ENCODE measurements at regions not wholly inside any gene's neighbourhood (a gene's known extent, or its start where the extent isn't known, plus 50 kb on each side); places are given as distances from the start of the nearest gene placed in this dataset.

DNA sequence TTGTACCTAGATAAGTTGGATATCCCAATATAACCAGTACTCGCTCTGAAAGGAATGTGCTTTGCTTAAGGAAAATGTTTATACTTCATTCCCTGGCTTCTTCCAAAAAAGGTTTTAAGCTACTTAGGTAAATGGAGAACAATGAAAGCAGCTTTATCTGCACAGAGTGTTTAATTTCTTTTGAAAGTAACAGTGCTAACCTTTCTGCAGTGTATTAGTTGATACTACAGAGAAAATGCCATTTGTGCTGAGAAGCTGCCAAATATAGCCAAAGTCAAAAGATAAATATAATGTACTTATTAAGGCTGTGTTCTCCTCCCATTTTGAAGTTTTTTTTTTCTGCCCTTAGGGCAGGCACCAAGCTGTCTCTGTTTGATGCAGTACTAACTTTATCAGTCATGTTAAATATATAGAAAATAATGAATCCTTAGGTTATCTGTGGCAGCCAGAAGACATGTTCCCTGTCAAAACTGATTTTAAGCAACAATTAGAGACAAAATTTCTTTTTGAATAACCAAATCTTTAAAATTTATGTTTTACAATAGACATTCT is 145.4 kb upstream of the KITLG start:
- no peaks in the 10 kb centered on the region for H3K9me2 ChIP-seq (ENCODE audit: insufficient read depth, low read length)
- H3K9ac ChIP-seq (ENCODE audit: low read length): no peak overlapping the region
- no peak overlapping the region for H3K4me3 ChIP-seq (ENCODE audit: low read length)
- no peaks in the 10 kb centered on the region for H3K27me3 ChIP-seq (ENCODE audit: insufficient read depth, low read depth, low read length)
- no peaks in the 10 kb centered on the region for H3K36me3 ChIP-seq (ENCODE audit: insufficient read depth, low read length)
- no peaks in the 10 kb centered on the region for H4K20me1 ChIP-seq (ENCODE audit: insufficient read depth)
- no peaks in the 10 kb centered on the region for H3F3A ChIP-seq (ENCODE audit: insufficient read depth, low read length, poor library complexity, severe bottlenecking)
- no peaks in the 10 kb centered on the region for H3K79me2 ChIP-seq (replicated peaks; ENCODE audit: insufficient read depth, low read length)
- no peaks in the 10 kb centered on the region for H3K9me3 ChIP-seq (ENCODE audit: low read length)
- TF ChIP-seq REST (IDR thresholded peaks at IDR 0.05; ENCODE audit: borderline replicate concordance) (no peak), EP300 (conservative IDR thresholded peaks at IDR 0.05; ENCODE audit: poor library complexity, severe bottlenecking) (no peak), POLR2AphosphoS5 (IDR thresholded peaks at IDR 0.05) (no peak), EZH2 (IDR thresholded peaks at IDR 0.05; ENCODE audit: borderline replicate concordance, insufficient read depth, low read length, poor library complexity, severe bottlenecking) (no peak), SMC3 (conservative IDR thresholded peaks at IDR 0.05; ENCODE audit: poor library complexity) (no peak)
- no peak overlapping the region for H3K4me2 ChIP-seq (ENCODE audit: low read length)
- H2AFZ ChIP-seq (ENCODE audit: low read depth, low read length): no peak overlapping the region
- H3K27ac ChIP-seq (ENCODE audit: low read length): no peak overlapping the region

DNA sequence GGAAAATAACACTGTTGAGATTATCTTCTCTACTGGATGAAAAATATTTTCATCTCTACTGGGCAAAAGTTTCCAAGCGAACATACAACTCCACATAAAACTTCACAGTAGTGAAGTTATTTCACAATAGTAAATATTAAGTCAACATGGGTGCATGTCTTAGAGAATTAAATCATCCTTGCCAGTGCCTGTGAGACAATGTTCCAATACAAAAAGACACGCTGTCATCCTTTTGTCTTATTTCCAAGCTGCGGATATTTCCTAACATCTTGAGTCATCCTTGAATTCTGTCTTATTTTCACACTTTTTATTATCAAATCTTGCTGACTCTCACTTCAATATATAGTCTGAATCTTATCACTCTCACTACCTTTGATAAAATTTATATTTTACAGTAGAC is 142.9 kb upstream of the KITLG start:
- H4K20me1 ChIP-seq (ENCODE audit: insufficient read depth): no peaks in the 10 kb centered on the region
- no peaks in the 10 kb centered on the region for H3K9me3 ChIP-seq (ENCODE audit: low read length)
- TF ChIP-seq SMC3 (conservative IDR thresholded peaks at IDR 0.05; ENCODE audit: poor library complexity) (no peak), MXI1 (conservative IDR thresholded peaks at IDR 0.05; ENCODE audit: poor library complexity, severe bottlenecking) (no peak), RAD21 (conservative IDR thresholded peaks at IDR 0.05) (no peak), REST (IDR thresholded peaks at IDR 0.05; ENCODE audit: borderline replicate concordance) (no peak), EZH2 (IDR thresholded peaks at IDR 0.05; ENCODE audit: borderline replicate concordance, insufficient read depth, low read length, poor library complexity, severe bottlenecking) (no peak), POLR2AphosphoS5 (IDR thresholded peaks at IDR 0.05) (no peak), CTCF (IDR thresholded peaks at IDR 0.05; ENCODE audit: poor library complexity, severe bottlenecking) (no peak), TAF1 (IDR thresholded peaks at IDR 0.05; ENCODE audit: low read depth) (no peak), EP300 (conservative IDR thresholded peaks at IDR 0.05; ENCODE audit: poor library complexity, severe bottlenecking) (no peak)
- no peaks in the 10 kb centered on the region for H3F3A ChIP-seq (ENCODE audit: insufficient read depth, low read length, poor library complexity, severe bottlenecking)
- no peak overlapping the region for H2AFZ ChIP-seq (ENCODE audit: low read depth, low read length)
- H3K27ac ChIP-seq (ENCODE audit: low read length): no peak overlapping the region
- H3K9ac ChIP-seq (ENCODE audit: low read length): no peak overlapping the region
- no peaks in the 10 kb centered on the region for H3K27me3 ChIP-seq (ENCODE audit: insufficient read depth, low read depth, low read length)
- no peaks in the 10 kb centered on the region for H3K36me3 ChIP-seq (ENCODE audit: insufficient read depth, low read length)
- no peak overlapping the region for H3K4me3 ChIP-seq (ENCODE audit: low read length)
- H3K9me2 ChIP-seq (ENCODE audit: insufficient read depth, low read length): no peaks in the 10 kb centered on the region
- no peaks in the 10 kb centered on the region for H3K79me2 ChIP-seq (replicated peaks; ENCODE audit: insufficient read depth, low read length)
- no peak overlapping the region for H3K4me2 ChIP-seq (ENCODE audit: low read length)
